GM23338 (cell line): ENCODE measurements at regions not wholly inside any gene's neighbourhood (a gene's known extent, or its start where the extent isn't known, plus 50 kb on each side); places are given as distances from the start of the nearest gene placed in this dataset.

Source experiments
- CREB1 ChIP-seq: fragments of 250-450 bp; sonication (Bioruptor Pico); IDR thresholded peaks from 2 replicates; pipeline ENCODE4 v1.5.0; 2020; ENCODE audit warnings: low read depth, mild to moderate bottlenecking, moderate library complexity
- CTCF ChIP-seq, 2 experiments: fragments of 200-600 bp in 1 of 2; sonication (generic) in 1 of 2; conservative IDR thresholded peaks; 2 replicates each; pipeline versions ENCODE4 v1.5.1 to v1.6.1; 2016 to 2017; ENCODE audit warnings: antibody characterized with exemption in 2 of 2, low read depth in 2 of 2, mild to moderate bottlenecking in 2 of 2, moderate library complexity in 1 of 2
- EZH2 ChIP-seq: fragments of 200-600 bp; sonication (generic); IDR thresholded peaks from one replicate; pipeline ENCODE4 v1.8.0; 2017; ENCODE audit warnings: antibody characterized with exemption, mild to moderate bottlenecking, low read depth; ENCODE audit not compliant: unreplicated experiment
- EZH2phosphoT487 ChIP-seq: fragments of 200-600 bp; sonication (generic); IDR thresholded peaks from one replicate; pipeline ENCODE4 v1.8.1; 2018; ENCODE audit warnings: antibody characterized with exemption; ENCODE audit not compliant: unreplicated experiment
- JUNB ChIP-seq: IDR thresholded peaks from one replicate; pipeline ENCODE4 v1.6.1; 2016; ENCODE audit warnings: antibody characterized with exemption; ENCODE audit not compliant: unreplicated experiment
- NANOG ChIP-seq: IDR thresholded peaks from 2 replicates; pipeline ENCODE4 v1.6.1; 2016; ENCODE audit warnings: antibody characterized with exemption, borderline replicate concordance
- POLR2AphosphoS5 ChIP-seq: IDR thresholded peaks from 2 replicates; pipeline ENCODE4 v1.6.1; 2016; ENCODE audit warnings: antibody characterized with exemption, low read depth
- STAT1 ChIP-seq: IDR thresholded peaks from one replicate; pipeline ENCODE4 v1.6.1; 2016; ENCODE audit warnings: antibody characterized with exemption; ENCODE audit not compliant: unreplicated experiment
- ZNF114 ChIP-seq: fragments of 250-450 bp; sonication (Bioruptor Pico); IDR thresholded peaks from 2 replicates; pipeline ENCODE4 v1.5.0; 2020; ENCODE audit warnings: mild to moderate bottlenecking, moderate library complexity
- ZNF331 ChIP-seq: fragments of 250-450 bp; sonication (Bioruptor Pico); IDR thresholded peaks from 2 replicates; pipeline ENCODE4 v1.5.0; 2020; ENCODE audit warnings: low read depth, mild to moderate bottlenecking, moderate library complexity
- ZNF462 ChIP-seq: fragments of 250-450 bp; sonication (Bioruptor Pico); IDR thresholded peaks from 2 replicates; pipeline ENCODE4 v1.5.0; 2020; ENCODE audit warnings: mild to moderate bottlenecking, moderate library complexity
- TF ChIP-seq, protein P1 (sequence below): IDR thresholded peaks from one replicate; pipeline ENCODE4 v1.6.1; 2018; ENCODE audit warnings: antibody characterized with exemption; ENCODE audit not compliant: unreplicated experiment

GRCh38 chr6:141167945-141168344 lies 964.8 kb upstream of the GJE1 start:
- TF ChIP-seq ZNF114 (no peak), CTCF (conservative IDR thresholded peaks at IDR 0.05; ENCODE audit: low read depth in 2 of 2) (no peak), EZH2 (no peak), ZNF331 (CRISPR knock-in tag) (no peak), EZH2phosphoT487 (no peak), CREB1 (no peak), POLR2AphosphoS5 (no peak), NANOG (no peak), JUNB (no peak), STAT1 (no peak), ZNF462 (CRISPR knock-in tag) (no peak)
- TF ChIP-seq, protein P1, sequence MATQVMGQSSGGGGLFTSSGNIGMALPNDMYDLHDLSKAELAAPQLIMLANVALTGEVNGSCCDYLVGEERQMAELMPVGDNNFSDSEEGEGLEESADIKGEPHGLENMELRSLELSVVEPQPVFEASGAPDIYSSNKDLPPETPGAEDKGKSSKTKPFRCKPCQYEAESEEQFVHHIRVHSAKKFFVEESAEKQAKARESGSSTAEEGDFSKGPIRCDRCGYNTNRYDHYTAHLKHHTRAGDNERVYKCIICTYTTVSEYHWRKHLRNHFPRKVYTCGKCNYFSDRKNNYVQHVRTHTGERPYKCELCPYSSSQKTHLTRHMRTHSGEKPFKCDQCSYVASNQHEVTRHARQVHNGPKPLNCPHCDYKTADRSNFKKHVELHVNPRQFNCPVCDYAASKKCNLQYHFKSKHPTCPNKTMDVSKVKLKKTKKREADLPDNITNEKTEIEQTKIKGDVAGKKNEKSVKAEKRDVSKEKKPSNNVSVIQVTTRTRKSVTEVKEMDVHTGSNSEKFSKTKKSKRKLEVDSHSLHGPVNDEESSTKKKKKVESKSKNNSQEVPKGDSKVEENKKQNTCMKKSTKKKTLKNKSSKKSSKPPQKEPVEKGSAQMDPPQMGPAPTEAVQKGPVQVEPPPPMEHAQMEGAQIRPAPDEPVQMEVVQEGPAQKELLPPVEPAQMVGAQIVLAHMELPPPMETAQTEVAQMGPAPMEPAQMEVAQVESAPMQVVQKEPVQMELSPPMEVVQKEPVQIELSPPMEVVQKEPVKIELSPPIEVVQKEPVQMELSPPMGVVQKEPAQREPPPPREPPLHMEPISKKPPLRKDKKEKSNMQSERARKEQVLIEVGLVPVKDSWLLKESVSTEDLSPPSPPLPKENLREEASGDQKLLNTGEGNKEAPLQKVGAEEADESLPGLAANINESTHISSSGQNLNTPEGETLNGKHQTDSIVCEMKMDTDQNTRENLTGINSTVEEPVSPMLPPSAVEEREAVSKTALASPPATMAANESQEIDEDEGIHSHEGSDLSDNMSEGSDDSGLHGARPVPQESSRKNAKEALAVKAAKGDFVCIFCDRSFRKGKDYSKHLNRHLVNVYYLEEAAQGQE: no peak
